Keratinocyte (primary cell): ENCODE measurements at regions not wholly inside any gene's neighbourhood (a gene's known extent, or its start where the extent isn't known, plus 50 kb on each side); places are given as distances from the start of the nearest gene placed in this dataset.

ENCODE experiments used
- EZH2 ChIP-seq: IDR thresholded peaks from one replicate; pipeline ENCODE4 v1.6.1; 2012; ENCODE audit warnings: inconsistent platforms, mild to moderate bottlenecking, low read length, moderate library complexity
- TF ChIP-seq, protein P1 (sequence below), 3 experiments: IDR thresholded peaks in 1 of 3; conservative IDR thresholded peaks in 1 of 3; optimal IDR thresholded peaks in 1 of 3; 2 replicates in 2 of 3; 3 replicates in 1 of 3; pipeline versions ENCODE3 to v1.5.1; 2011; ENCODE audit warnings: low read length in 3 of 3, mild to moderate bottlenecking in 3 of 3, moderate library complexity in 2 of 3, control low read depth in 1 of 3, inconsistent platforms in 1 of 3; ENCODE audit not compliant: insufficient read depth in 2 of 3; ENCODE audit errors: extremely low read depth in 1 of 3

DNA sequence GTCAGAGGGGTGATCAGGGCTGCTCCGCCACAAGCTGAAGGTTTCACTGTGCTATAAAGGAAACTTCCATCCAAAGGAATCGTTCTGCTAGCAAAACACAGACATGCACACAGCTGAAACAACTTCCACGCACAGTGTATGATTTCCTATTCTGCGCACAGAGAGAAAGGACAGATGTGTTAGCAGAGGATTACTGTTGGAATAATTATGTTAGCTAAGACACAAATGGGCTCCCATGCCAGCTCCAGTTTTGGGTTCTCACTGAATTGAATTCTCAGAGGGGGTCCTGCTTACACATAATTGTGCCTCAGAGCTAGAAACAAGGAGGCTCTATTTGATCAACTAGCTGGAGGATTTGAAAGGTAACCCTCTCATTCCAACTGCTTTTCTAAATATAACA, 352.4 kb downstream of the IRX2 start:
- TF ChIP-seq, protein P1, sequence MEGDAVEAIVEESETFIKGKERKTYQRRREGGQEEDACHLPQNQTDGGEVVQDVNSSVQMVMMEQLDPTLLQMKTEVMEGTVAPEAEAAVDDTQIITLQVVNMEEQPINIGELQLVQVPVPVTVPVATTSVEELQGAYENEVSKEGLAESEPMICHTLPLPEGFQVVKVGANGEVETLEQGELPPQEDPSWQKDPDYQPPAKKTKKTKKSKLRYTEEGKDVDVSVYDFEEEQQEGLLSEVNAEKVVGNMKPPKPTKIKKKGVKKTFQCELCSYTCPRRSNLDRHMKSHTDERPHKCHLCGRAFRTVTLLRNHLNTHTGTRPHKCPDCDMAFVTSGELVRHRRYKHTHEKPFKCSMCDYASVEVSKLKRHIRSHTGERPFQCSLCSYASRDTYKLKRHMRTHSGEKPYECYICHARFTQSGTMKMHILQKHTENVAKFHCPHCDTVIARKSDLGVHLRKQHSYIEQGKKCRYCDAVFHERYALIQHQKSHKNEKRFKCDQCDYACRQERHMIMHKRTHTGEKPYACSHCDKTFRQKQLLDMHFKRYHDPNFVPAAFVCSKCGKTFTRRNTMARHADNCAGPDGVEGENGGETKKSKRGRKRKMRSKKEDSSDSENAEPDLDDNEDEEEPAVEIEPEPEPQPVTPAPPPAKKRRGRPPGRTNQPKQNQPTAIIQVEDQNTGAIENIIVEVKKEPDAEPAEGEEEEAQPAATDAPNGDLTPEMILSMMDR (optimal IDR thresholded peaks at IDR 0.05 in 1 of 3, IDR thresholded peaks at IDR 0.05 in 1 of 3, conservative IDR thresholded peaks at IDR 0.05 in 1 of 3; ENCODE audit: extremely low read depth in 1 of 3, insufficient read depth in 2 of 3, low read length in 3 of 3), result no peak
- no peak for TF ChIP-seq EZH2
